WERI-Rb-1 (cell line): ENCODE measurements at regions not wholly inside any gene's neighbourhood (a gene's known extent, or its start where the extent isn't known, plus 50 kb on each side); places are given as distances from the start of the nearest gene placed in this dataset.
A peak's percentile ranks its signal among the peaks of the same experiment; 100 is the strongest.

Experiments used
- DNase-seq: peaks from one replicate; pipeline ENCODE4 v3.0.0-alpha.2; 2020
- H3K27ac ChIP-seq: fragments of 250-450 bp; sonication (Bioruptor Pico); 2 replicates; pipeline ENCODE4 v1.5.1; 2020; ENCODE audit warnings: mild to moderate bottlenecking, moderate library complexity
- H3K27me3 ChIP-seq: fragments of 250-450 bp; sonication (Bioruptor Pico); 2 replicates; pipeline ENCODE4 v1.5.1; 2021; ENCODE audit warnings: mild to moderate bottlenecking, low read depth, moderate library complexity; ENCODE audit not compliant: insufficient read depth, severe bottlenecking
- H3K36me3 ChIP-seq: fragments of 250-450 bp; sonication (Bioruptor Pico); 2 replicates; pipeline ENCODE4 v1.5.1; 2020; ENCODE audit warnings: mild to moderate bottlenecking, moderate library complexity
- H3K4me3 ChIP-seq: 2 replicates; pipeline ENCODE4 v1.5.1; 2011; ENCODE audit warnings: low read depth, mild to moderate bottlenecking, control low read depth, low read length
- H3K9me3 ChIP-seq: fragments of 250-450 bp; sonication (Bioruptor Pico); 2 replicates; pipeline ENCODE4 v1.5.1; 2021; ENCODE audit warnings: mild to moderate bottlenecking, moderate library complexity; ENCODE audit not compliant: severe bottlenecking
- CTCF ChIP-seq: IDR thresholded peaks from 2 replicates; pipeline ENCODE4 v1.5.1; 2011; ENCODE audit warnings: low read depth, mild to moderate bottlenecking, control low read depth, inconsistent platforms, low read length

- H3K36me3 ChIP-seq = no peaks in the 10 kb centered on the region
- TF ChIP-seq CTCF = no peak
- no peak for DNase-seq
- no peaks in the 10 kb centered on the region for H3K9me3 ChIP-seq
- peaks cover 20% of the 10 kb centered on the region for H3K27me3 ChIP-seq
- no peak overlapping the region for H3K27ac ChIP-seq
- no peak overlapping the region for H3K4me3 ChIP-seq
Measured at GRCh38 chr4:54967289-54967688, 158.1 kb downstream of the KDR start.

- no peak overlapping the region for H3K4me3 ChIP-seq
- no peak overlapping the region for H3K27ac ChIP-seq
- no peaks in the 10 kb centered on the region for H3K9me3 ChIP-seq
- DNase-seq = no peak
- H3K36me3 ChIP-seq = no peaks in the 10 kb centered on the region
- peak; percentile 32 for TF ChIP-seq CTCF
- H3K27me3 ChIP-seq = peaks cover 44% of the 10 kb centered on the region
Measured at GRCh38 chr4:54961357-54961975, 163.9 kb downstream of the KDR start.

- no peak overlapping the region for H3K4me3 ChIP-seq
- TF ChIP-seq CTCF = no peak
- no peak for DNase-seq
- H3K27ac ChIP-seq = no peak overlapping the region
- peaks cover 43% of the 10 kb centered on the region for H3K27me3 ChIP-seq
- H3K9me3 ChIP-seq = no peaks in the 10 kb centered on the region
- H3K36me3 ChIP-seq = no peaks in the 10 kb centered on the region
Measured at GRCh38 chr4:54959651-54960116, 165.7 kb downstream of the KDR start.

- no peak overlapping the region for H3K4me3 ChIP-seq
- DNase-seq = no peak
- H3K27ac ChIP-seq = no peak overlapping the region
- TF ChIP-seq CTCF = no peak
- H3K9me3 ChIP-seq = no peaks in the 10 kb centered on the region
- H3K36me3 ChIP-seq = no peaks in the 10 kb centered on the region
- peaks cover 43% of the 10 kb centered on the region for H3K27me3 ChIP-seq
Measured at GRCh38 chr4:54959131-54959530, 166.3 kb downstream of the KDR start.

- no peak overlapping the region for H3K27ac ChIP-seq
- no peak overlapping the region for H3K4me3 ChIP-seq
- H3K9me3 ChIP-seq = no peaks in the 10 kb centered on the region
- H3K27me3 ChIP-seq = peaks cover 36% of the 10 kb centered on the region
- TF ChIP-seq CTCF = no peak
- no peaks in the 10 kb centered on the region for H3K36me3 ChIP-seq
- DNase-seq = no peak
Measured at GRCh38 chr4:54958236-54958635, 167.2 kb downstream of the KDR start.
